ENCODE measurements at regions not wholly inside any gene's neighbourhood (a gene's known extent, or its start where the extent isn't known, plus 50 kb on each side); places are given as distances from the start of the nearest gene placed in this dataset.

DNA sequence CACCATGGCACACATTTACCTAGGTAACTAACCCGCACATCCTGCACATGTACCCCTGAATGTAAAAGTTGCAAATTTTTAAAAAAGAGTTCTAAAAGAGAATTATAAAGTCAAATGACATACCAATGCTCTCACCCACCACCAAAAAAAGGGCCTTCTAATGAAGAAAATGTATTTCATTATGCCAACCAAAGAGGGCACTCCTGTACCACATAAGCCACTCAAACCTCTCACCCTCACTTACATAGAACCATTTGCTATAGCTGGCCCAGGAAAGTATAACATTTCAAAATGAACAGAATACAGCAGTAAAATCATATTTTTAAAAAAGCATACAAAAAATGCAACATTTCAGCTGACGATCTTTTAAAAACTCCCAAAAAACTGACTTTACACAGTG lies 241.5 kb upstream of the PKDCC start:
- TF ChIP-seq CTCF (conservative IDR thresholded peaks at IDR 0.05; ENCODE audit: low read depth, low read length), result no peak
- no peaks in the 10 kb centered on the region for H3K36me3 ChIP-seq (ENCODE audit: insufficient read depth)
- no peaks in the 10 kb centered on the region for H4K20me1 ChIP-seq (ENCODE audit: insufficient read depth)
- no peaks in the 10 kb centered on the region for H3K4me1 ChIP-seq (ENCODE audit: low read depth, poor library complexity, severe bottlenecking)
- H2AFZ ChIP-seq (ENCODE audit: low read depth), result no peak overlapping the region
- H3K79me2 ChIP-seq (ENCODE audit: insufficient read depth, low read depth), result no peaks in the 10 kb centered on the region
- H3K27ac ChIP-seq, result no peak overlapping the region
- H3K4me3 ChIP-seq (IDR thresholded peaks at IDR 0.05; ENCODE audit: insufficient read depth, low read depth, low read length), result no peak overlapping the region
- no peak overlapping the region for H3K4me2 ChIP-seq
- H3K9ac ChIP-seq, result no peak overlapping the region
- no peaks in the 10 kb centered on the region for H3K27me3 ChIP-seq (ENCODE audit: insufficient read depth, low read depth)

DNA sequence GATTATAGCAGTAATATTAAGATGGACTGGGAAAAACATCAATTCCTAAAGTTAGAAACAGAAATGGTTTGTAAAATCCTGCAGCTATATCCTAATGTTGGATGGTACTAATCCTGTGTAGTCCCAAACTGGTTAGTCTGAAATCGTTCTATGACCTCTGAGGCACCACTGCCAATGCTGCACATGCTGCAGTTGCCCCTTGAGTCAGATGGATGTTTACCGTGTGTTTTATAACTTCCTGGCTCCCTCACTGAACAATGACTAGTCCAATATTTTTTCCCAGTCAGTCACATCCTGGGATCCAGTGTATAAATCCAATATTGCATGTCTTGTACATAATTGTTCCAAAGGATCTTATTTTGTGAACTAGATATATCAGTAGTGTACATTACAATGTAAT lies 226.7 kb upstream of the PKDCC start:
- H2AFZ ChIP-seq (ENCODE audit: low read depth), result no peak overlapping the region
- no peak overlapping the region for H3K4me3 ChIP-seq (IDR thresholded peaks at IDR 0.05; ENCODE audit: insufficient read depth, low read depth, low read length)
- no peaks in the 10 kb centered on the region for H4K20me1 ChIP-seq (ENCODE audit: insufficient read depth)
- H3K9ac ChIP-seq, result no peak overlapping the region
- no peaks in the 10 kb centered on the region for H3K36me3 ChIP-seq (ENCODE audit: insufficient read depth)
- H3K4me2 ChIP-seq, result no peak overlapping the region
- no peaks in the 10 kb centered on the region for H3K27me3 ChIP-seq (ENCODE audit: insufficient read depth, low read depth)
- no peak overlapping the region for H3K27ac ChIP-seq
- no peaks in the 10 kb centered on the region for H3K4me1 ChIP-seq (ENCODE audit: low read depth, poor library complexity, severe bottlenecking)
- H3K79me2 ChIP-seq (ENCODE audit: insufficient read depth, low read depth), result no peaks in the 10 kb centered on the region
- TF ChIP-seq CTCF (conservative IDR thresholded peaks at IDR 0.05; ENCODE audit: low read depth, low read length), result no peak

DNA sequence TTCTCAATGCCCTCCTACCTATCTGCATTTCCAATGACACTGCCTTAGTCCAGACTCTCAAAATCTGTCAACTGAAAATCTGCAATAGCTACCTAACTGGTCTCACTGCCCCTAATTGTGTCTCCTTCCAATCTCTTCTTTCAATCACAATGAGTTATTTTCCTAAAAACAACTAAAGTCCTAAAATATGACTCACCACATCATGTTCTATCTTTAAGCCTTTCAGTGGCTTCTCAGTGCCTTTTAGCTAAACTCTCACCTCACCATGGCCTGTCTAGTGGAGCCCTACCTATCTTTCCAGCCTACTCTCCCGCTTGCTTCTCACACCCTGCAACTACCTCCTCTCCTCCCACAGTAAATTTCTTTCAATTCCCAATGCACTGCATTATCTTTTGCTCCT lies 220.9 kb upstream of the PKDCC start:
- TF ChIP-seq CTCF (conservative IDR thresholded peaks at IDR 0.05; ENCODE audit: low read depth, low read length), result no peak
- Histone ChIP-seq H3K27ac (no peak overlapping the region), H3K27me3 (ENCODE audit: insufficient read depth, low read depth) (no peaks in the 10 kb centered on the region), H4K20me1 (ENCODE audit: insufficient read depth) (no peaks in the 10 kb centered on the region), H2AFZ (ENCODE audit: low read depth) (no peak overlapping the region), H3K36me3 (ENCODE audit: insufficient read depth) (no peaks in the 10 kb centered on the region), H3K4me3 (IDR thresholded peaks at IDR 0.05; ENCODE audit: insufficient read depth, low read depth, low read length) (no peak overlapping the region), H3K4me1 (ENCODE audit: low read depth, poor library complexity, severe bottlenecking) (peaks cover 3% of the 10 kb centered on the region), H3K9ac (no peak overlapping the region), H3K79me2 (ENCODE audit: insufficient read depth, low read depth) (no peaks in the 10 kb centered on the region), H3K4me2 (no peak overlapping the region)

GRCh38 chr2:41827354-41827971 lies 220.4 kb upstream of the PKDCC start:
- H3K27ac ChIP-seq, result no peak overlapping the region
- no peaks in the 10 kb centered on the region for H4K20me1 ChIP-seq (ENCODE audit: insufficient read depth)
- no peaks in the 10 kb centered on the region for H3K79me2 ChIP-seq (ENCODE audit: insufficient read depth, low read depth)
- no peak overlapping the region for H2AFZ ChIP-seq (ENCODE audit: low read depth)
- no peaks in the 10 kb centered on the region for H3K27me3 ChIP-seq (ENCODE audit: insufficient read depth, low read depth)
- no peak for TF ChIP-seq CTCF (conservative IDR thresholded peaks at IDR 0.05; ENCODE audit: low read depth, low read length)
- H3K36me3 ChIP-seq (ENCODE audit: insufficient read depth), result no peaks in the 10 kb centered on the region
- H3K9ac ChIP-seq, result no peak overlapping the region
- no peak overlapping the region for H3K4me3 ChIP-seq (IDR thresholded peaks at IDR 0.05; ENCODE audit: insufficient read depth, low read depth, low read length)
- peaks cover 3% of the 10 kb centered on the region for H3K4me1 ChIP-seq (ENCODE audit: low read depth, poor library complexity, severe bottlenecking)
- H3K4me2 ChIP-seq, result no peak overlapping the region
